HG03159 (cell line): ENCODE measurements at regions not wholly inside any gene's neighbourhood (a gene's known extent, or its start where the extent isn't known, plus 50 kb on each side); places are given as distances from the start of the nearest gene placed in this dataset.
"Not testable (repeated sequence)": the region's sequence is repeated elsewhere in the genome, so short reads cannot be mapped to it uniquely, and the experiment has no call there.

Source experiments
- ATAC-seq: cut with Tn5 transposase; IDR thresholded peaks from one replicate; pipeline ENCODE4 v1.9.1; 2021; ENCODE audit warnings: mild to moderate bottlenecking, moderate library complexity; ENCODE audit not compliant: unreplicated experiment

GRCh38 chr7:10412422-10413019 is 561.2 kb upstream of the PHF14 start:
- peak; percentile 91 for ATAC-seq

- ATAC-seq, result no peak
These were observed 554.7 kb upstream of the PHF14 start for GRCh38 chr7:10418985-10419384.

GRCh38 chr7:10429031-10429430 is 544.6 kb upstream of the PHF14 start:
- no peak for ATAC-seq

- ATAC-seq, result no peak
These were observed 544.2 kb upstream of the PHF14 start for GRCh38 chr7:10429511-10429910.

GRCh38 chr7:10436302-10436701 is 537.4 kb upstream of the PHF14 start:
- ATAC-seq, result no peak

- no peak for ATAC-seq
These were observed 534.6 kb upstream of the PHF14 start for GRCh38 chr7:10439027-10439426.

- no peak for ATAC-seq
These were observed 517.7 kb upstream of the PHF14 start for GRCh38 chr7:10455936-10456335.

- no peak for ATAC-seq
These were observed 513.2 kb upstream of the PHF14 start for GRCh38 chr7:10460474-10460873.

- no peak for ATAC-seq
These were observed 510.0 kb upstream of the PHF14 start for GRCh38 chr7:10463701-10464100.

GRCh38 chr7:10465536-10465935 is 508.1 kb upstream of the PHF14 start:
- ATAC-seq, result not testable (repeated sequence)

GRCh38 chr7:10468908-10469307 is 504.8 kb upstream of the PHF14 start:
- ATAC-seq, result no peak

GRCh38 chr7:10469476-10469875 is 504.2 kb upstream of the PHF14 start:
- no peak for ATAC-seq

GRCh38 chr7:10471280-10472058 is 502.2 kb upstream of the PHF14 start:
- no peak for ATAC-seq

GRCh38 chr7:10472115-10472514 is 501.6 kb upstream of the PHF14 start:
- no peak for ATAC-seq

GRCh38 chr7:10473569-10473968 is 500.1 kb upstream of the PHF14 start:
- ATAC-seq, result no peak

GRCh38 chr7:10474048-10474447 is 499.6 kb upstream of the PHF14 start:
- ATAC-seq, result no peak

GRCh38 chr7:10475940-10476641 is 497.6 kb upstream of the PHF14 start:
- no peak for ATAC-seq

GRCh38 chr7:10476642-10477041 is 497.0 kb upstream of the PHF14 start:
- no peak for ATAC-seq

- ATAC-seq, result no peak
These were observed 490.0 kb upstream of the PHF14 start for GRCh38 chr7:10483671-10484070.

- no peak for ATAC-seq
These were observed 488.9 kb upstream of the PHF14 start for GRCh38 chr7:10484767-10485166.

GRCh38 chr7:10501206-10501884 is 472.3 kb upstream of the PHF14 start:
- not testable (repeated sequence) for ATAC-seq
